GM21825 (cell line): ENCODE measurements at regions not wholly inside any gene's neighbourhood (a gene's known extent, or its start where the extent isn't known, plus 50 kb on each side); places are given as distances from the start of the nearest gene placed in this dataset.

Experiments used
- ATAC-seq: cut with Tn5 transposase; IDR thresholded peaks from one replicate; pipeline ENCODE4 v1.9.1; 2021; ENCODE audit warnings: mild to moderate bottlenecking, moderate library complexity; ENCODE audit not compliant: unreplicated experiment

DNA sequence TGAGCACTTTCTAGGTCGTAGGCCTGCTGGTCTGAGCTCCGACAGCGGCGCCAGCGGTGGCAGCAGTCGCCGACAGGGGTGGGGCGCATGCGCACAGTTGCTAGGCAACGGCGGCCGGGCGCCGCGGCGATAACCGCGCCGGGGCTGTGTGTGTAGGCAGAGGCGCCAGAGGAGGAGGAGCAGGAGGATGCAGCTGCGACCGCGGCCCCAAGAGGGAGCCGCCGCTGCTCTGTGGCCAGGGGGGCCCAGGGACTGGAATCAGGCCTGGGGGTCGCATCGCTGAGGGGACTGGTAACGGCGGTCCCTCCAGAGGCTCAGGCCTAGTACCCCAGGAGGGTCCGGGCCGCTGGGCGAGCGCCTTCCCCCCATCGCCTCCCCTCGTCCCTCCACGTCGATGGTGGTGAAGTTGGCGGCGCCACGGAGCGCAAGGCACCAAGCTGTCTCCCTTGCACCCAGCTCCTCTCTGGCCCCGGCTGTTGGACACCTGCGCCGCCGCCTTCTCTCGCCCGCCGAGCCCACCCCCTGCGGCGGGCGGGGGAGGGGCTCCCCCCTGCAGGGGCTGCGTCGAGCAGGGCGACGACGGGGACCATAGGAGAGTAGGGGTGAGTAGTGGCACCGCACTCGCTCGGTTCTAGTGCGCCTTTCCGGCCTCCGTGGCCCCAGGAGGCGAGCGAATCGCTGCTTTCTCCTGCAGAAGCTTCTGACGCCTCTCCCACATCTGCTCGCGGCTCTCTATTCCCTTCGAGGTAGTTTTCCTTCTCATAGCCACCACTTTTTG is 58.6 kb upstream of the ZC4H2 start, which contains the start of gene ZC3H12B:
Gene ZC3H12B (plus strand): TSS at position 159 of the 778 bp plus-strand sequence.
- peak; percentile 96 for ATAC-seq

DNA sequence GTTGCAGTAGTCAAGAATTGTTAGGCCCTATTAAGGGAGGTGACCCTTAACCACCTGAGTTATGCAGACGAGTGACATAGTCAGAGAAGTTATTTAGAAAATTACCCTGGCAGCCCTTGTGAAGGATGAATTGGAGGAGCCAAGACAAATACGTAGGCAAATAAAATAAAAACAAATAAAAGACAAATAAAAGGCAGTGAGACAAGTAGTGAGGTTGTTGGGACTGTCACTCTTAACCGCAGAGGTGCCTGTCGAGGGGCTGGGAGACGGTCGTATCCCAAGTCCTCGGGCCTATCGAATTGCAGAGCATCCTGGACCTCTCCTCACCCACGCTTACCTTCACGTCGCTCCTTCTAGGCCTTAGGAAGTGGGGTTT is 58.0 kb upstream of the ZC4H2 start:
- ATAC-seq: no peak
